ENCODE measurements at regions not wholly inside any gene's neighbourhood (a gene's known extent, or its start where the extent isn't known, plus 50 kb on each side); places are given as distances from the start of the nearest gene placed in this dataset.
"Not testable (repeated sequence)": the region's sequence is repeated elsewhere in the genome, so short reads cannot be mapped to it uniquely, and the experiment has no call there.

DNA sequence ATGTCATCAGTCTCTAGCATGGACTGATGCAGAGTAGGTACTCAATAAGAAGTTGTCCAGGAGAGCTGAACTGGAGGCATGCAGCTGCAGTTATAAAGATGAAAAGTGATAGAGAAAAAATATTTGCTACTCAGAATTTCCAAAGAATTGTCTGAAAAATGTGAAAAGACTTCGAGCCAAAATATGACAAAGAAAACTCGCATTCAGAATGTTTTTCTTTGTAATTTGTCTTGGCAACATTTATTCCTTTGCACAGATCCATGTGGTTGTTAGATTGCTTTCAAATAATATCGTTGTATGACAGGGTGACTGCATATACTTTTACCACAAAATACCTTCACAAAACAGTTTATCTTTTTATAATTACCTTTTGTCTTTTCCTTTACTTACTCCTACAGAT, 128.0 kb upstream of the SLC4A4 start:
- Histone ChIP-seq H3K4me3 (ENCODE audit: low read depth, low read length) (no peak overlapping the region), H3K36me3 (ENCODE audit: control insufficient read depth, insufficient read depth, low read length) (no peaks in the 10 kb centered on the region), H3K27me3 (ENCODE audit: control insufficient read depth, insufficient read depth, low read length) (no peaks in the 10 kb centered on the region), H3K27ac (ENCODE audit: insufficient read depth, low read length, poor library complexity, severe bottlenecking) (no peak overlapping the region), H3K4me1 (ENCODE audit: control insufficient read depth, insufficient read depth, low read length, poor library complexity, severe bottlenecking) (no peaks in the 10 kb centered on the region), H3K9me3 (ENCODE audit: control insufficient read depth in 2 of 2, low read length in 2 of 2) (no peaks in the 10 kb centered on the region)
- peaks cover 0 to 5% (median 0%) of the 10 kb centered on the region in 7 donors for H3K9me3 Mint-ChIP-seq
- peaks cover 12% of the 10 kb centered on the region for H3K27me3 Mint-ChIP-seq
- no peaks in the 10 kb centered on the region for H3K36me3 Mint-ChIP-seq
- no peaks in the 10 kb centered on the region for H3K4me1 Mint-ChIP-seq
- no peak overlapping the region for H3K4me3 Mint-ChIP-seq
- ATAC-seq (ENCODE audit: low read depth in 2 of 2): no peak
- DNase-seq: no peak
- H3K27ac Mint-ChIP-seq: no peak overlapping the region

- no peak overlapping the region for H3K4me3 Mint-ChIP-seq
- H3K27me3 ChIP-seq (ENCODE audit: control insufficient read depth, insufficient read depth, low read length): no peaks in the 10 kb centered on the region
- no peaks in the 10 kb centered on the region for H3K9me3 ChIP-seq (ENCODE audit: control insufficient read depth in 2 of 2, low read length in 2 of 2)
- no peaks in the 10 kb centered on the region for H3K4me1 Mint-ChIP-seq
- no peak overlapping the region for H3K4me3 ChIP-seq (ENCODE audit: low read depth, low read length)
- H3K27me3 Mint-ChIP-seq: peaks cover 12% of the 10 kb centered on the region
- no peaks in the 10 kb centered on the region for H3K36me3 Mint-ChIP-seq
- H3K27ac ChIP-seq (ENCODE audit: insufficient read depth, low read length, poor library complexity, severe bottlenecking): no peak overlapping the region
- H3K36me3 ChIP-seq (ENCODE audit: control insufficient read depth, insufficient read depth, low read length): no peaks in the 10 kb centered on the region
- ATAC-seq (ENCODE audit: low read depth in 2 of 2) (no peak), DNase-seq (no peak)
- peaks cover 0 to 5% (median 0%) of the 10 kb centered on the region in 7 donors for H3K9me3 Mint-ChIP-seq
- no peak overlapping the region for H3K27ac Mint-ChIP-seq
- no peaks in the 10 kb centered on the region for H3K4me1 ChIP-seq (ENCODE audit: control insufficient read depth, insufficient read depth, low read length, poor library complexity, severe bottlenecking)
These were observed 127.1 kb upstream of the SLC4A4 start for GRCh38 chr4:71211748-71212147.

GRCh38 chr4:71212216-71212615, 126.6 kb upstream of the SLC4A4 start:
- DNase-seq (no peak), ATAC-seq (ENCODE audit: low read depth in 2 of 2) (no peak)
- no peak overlapping the region for H3K27ac Mint-ChIP-seq
- H3K4me1 Mint-ChIP-seq: no peaks in the 10 kb centered on the region
- Histone ChIP-seq H3K36me3 (ENCODE audit: control insufficient read depth, insufficient read depth, low read length) (no peaks in the 10 kb centered on the region), H3K9me3 (ENCODE audit: control insufficient read depth in 2 of 2, low read length in 2 of 2) (no peaks in the 10 kb centered on the region), H3K4me3 (ENCODE audit: low read depth, low read length) (no peak overlapping the region), H3K27me3 (ENCODE audit: control insufficient read depth, insufficient read depth, low read length) (no peaks in the 10 kb centered on the region), H3K4me1 (ENCODE audit: control insufficient read depth, insufficient read depth, low read length, poor library complexity, severe bottlenecking) (no peaks in the 10 kb centered on the region), H3K27ac (ENCODE audit: insufficient read depth, low read length, poor library complexity, severe bottlenecking) (no peak overlapping the region)
- H3K9me3 Mint-ChIP-seq: peaks cover 0 to 5% (median 0%) of the 10 kb centered on the region in 7 donors
- H3K4me3 Mint-ChIP-seq: no peak overlapping the region
- H3K27me3 Mint-ChIP-seq: peaks cover 12% of the 10 kb centered on the region
- H3K36me3 Mint-ChIP-seq: no peaks in the 10 kb centered on the region

GRCh38 chr4:71214578-71214977, 124.2 kb upstream of the SLC4A4 start:
- Mint-ChIP-seq H3K9me3 (peaks cover 0 to 5% (median 0%) of the 10 kb centered on the region in 7 donors), H3K27ac (no peak overlapping the region), H3K4me3 (no peak overlapping the region), H3K4me1 (no peaks in the 10 kb centered on the region), H3K27me3 (peaks cover 1% of the 10 kb centered on the region), H3K36me3 (no peaks in the 10 kb centered on the region)
- peaks cover 2% of the 10 kb centered on the region for H3K27me3 ChIP-seq (ENCODE audit: control insufficient read depth, insufficient read depth, low read length)
- H3K9me3 ChIP-seq (ENCODE audit: control insufficient read depth in 2 of 2, low read length in 2 of 2): no peaks in the 10 kb centered on the region
- no peak overlapping the region for H3K4me3 ChIP-seq (ENCODE audit: low read depth, low read length)
- H3K27ac ChIP-seq (ENCODE audit: insufficient read depth, low read length, poor library complexity, severe bottlenecking): no peak overlapping the region
- no peak for DNase-seq
- H3K4me1 ChIP-seq (ENCODE audit: control insufficient read depth, insufficient read depth, low read length, poor library complexity, severe bottlenecking): no peaks in the 10 kb centered on the region
- H3K36me3 ChIP-seq (ENCODE audit: control insufficient read depth, insufficient read depth, low read length): no peaks in the 10 kb centered on the region
- ATAC-seq (ENCODE audit: low read depth in 2 of 2): no peak

DNA sequence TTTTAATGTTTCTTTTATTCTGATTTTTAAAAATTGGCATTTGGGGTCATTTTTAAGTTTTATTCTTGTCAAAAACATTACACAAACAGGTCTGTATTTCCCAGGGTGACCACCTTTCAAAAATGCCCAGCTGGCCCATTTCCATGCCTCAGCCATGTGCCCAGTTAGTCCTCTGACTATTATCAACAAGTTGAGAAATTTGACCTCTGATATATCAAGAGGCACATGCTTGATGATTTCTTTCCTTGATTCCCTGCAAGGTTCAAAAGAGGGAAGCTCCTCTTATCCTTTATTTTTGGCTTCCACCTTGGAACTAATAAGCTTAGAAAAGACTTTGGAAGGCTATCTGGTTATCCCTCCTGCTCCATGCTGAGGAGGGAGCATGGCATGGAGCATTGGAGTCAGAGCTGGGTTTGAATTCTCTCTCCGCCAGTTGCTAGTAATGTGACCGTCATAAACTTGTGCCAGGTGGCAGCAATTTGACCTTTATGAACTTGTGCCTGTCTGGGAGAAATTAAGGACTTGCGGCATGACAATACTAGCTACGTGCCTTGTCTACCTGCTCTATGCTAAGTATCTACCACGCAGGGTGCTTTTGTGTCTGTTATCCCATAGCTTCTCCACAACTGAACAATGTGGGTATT, 122.4 kb upstream of the SLC4A4 start:
- H3K4me1 Mint-ChIP-seq: no peaks in the 10 kb centered on the region
- H3K36me3 Mint-ChIP-seq: no peaks in the 10 kb centered on the region
- peaks cover 0 to 5% (median 0%) of the 10 kb centered on the region in 7 donors for H3K9me3 Mint-ChIP-seq
- H3K9me3 ChIP-seq (ENCODE audit: control insufficient read depth in 2 of 2, low read length in 2 of 2): no peaks in the 10 kb centered on the region
- H3K27ac Mint-ChIP-seq: no peak overlapping the region
- no peak overlapping the region for H3K4me3 Mint-ChIP-seq
- H3K27ac ChIP-seq (ENCODE audit: insufficient read depth, low read length, poor library complexity, severe bottlenecking): no peak overlapping the region
- H3K4me3 ChIP-seq (ENCODE audit: low read depth, low read length): no peak overlapping the region
- no peak for ATAC-seq (ENCODE audit: low read depth in 2 of 2)
- peaks cover 2% of the 10 kb centered on the region for H3K27me3 ChIP-seq (ENCODE audit: control insufficient read depth, insufficient read depth, low read length)
- no peaks in the 10 kb centered on the region for H3K27me3 Mint-ChIP-seq
- no peaks in the 10 kb centered on the region for H3K4me1 ChIP-seq (ENCODE audit: control insufficient read depth, insufficient read depth, low read length, poor library complexity, severe bottlenecking)
- no peak for DNase-seq
- no peaks in the 10 kb centered on the region for H3K36me3 ChIP-seq (ENCODE audit: control insufficient read depth, insufficient read depth, low read length)

DNA sequence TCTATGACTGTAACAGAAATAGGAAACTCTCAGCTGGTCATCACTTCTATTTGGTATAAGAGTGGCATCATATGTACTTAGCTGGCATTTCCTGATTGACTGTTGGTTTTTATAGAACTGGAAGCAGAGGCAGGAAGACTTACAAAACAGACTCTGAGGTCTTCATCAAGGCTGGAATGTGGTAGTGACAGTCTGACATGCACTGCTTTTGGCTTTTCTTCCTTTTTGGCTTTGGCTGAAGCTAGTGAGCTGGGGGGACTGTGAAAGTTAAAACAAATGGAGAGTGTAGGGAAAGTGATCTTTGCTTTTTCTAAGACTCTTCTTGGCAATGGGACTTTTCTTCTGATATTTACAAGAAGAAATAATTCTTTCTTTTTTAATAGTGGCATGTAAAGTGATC, 121.1 kb upstream of the SLC4A4 start:
- H3K27ac ChIP-seq (ENCODE audit: insufficient read depth, low read length, poor library complexity, severe bottlenecking): no peak overlapping the region
- H3K36me3 Mint-ChIP-seq: no peaks in the 10 kb centered on the region
- H3K27ac Mint-ChIP-seq: no peak overlapping the region
- no peaks in the 10 kb centered on the region for H3K27me3 Mint-ChIP-seq
- no peaks in the 10 kb centered on the region for H3K9me3 ChIP-seq (ENCODE audit: control insufficient read depth in 2 of 2, low read length in 2 of 2)
- no peaks in the 10 kb centered on the region for H3K4me1 Mint-ChIP-seq
- H3K4me3 ChIP-seq (ENCODE audit: low read depth, low read length): no peak overlapping the region
- no peaks in the 10 kb centered on the region for H3K4me1 ChIP-seq (ENCODE audit: control insufficient read depth, insufficient read depth, low read length, poor library complexity, severe bottlenecking)
- H3K36me3 ChIP-seq (ENCODE audit: control insufficient read depth, insufficient read depth, low read length): no peaks in the 10 kb centered on the region
- H3K27me3 ChIP-seq (ENCODE audit: control insufficient read depth, insufficient read depth, low read length): peaks cover 2% of the 10 kb centered on the region
- H3K4me3 Mint-ChIP-seq: no peak overlapping the region
- DNase-seq (no peak), ATAC-seq (ENCODE audit: low read depth in 2 of 2) (no peak)
- H3K9me3 Mint-ChIP-seq: peaks cover 0 to 5% (median 0%) of the 10 kb centered on the region in 7 donors

DNA sequence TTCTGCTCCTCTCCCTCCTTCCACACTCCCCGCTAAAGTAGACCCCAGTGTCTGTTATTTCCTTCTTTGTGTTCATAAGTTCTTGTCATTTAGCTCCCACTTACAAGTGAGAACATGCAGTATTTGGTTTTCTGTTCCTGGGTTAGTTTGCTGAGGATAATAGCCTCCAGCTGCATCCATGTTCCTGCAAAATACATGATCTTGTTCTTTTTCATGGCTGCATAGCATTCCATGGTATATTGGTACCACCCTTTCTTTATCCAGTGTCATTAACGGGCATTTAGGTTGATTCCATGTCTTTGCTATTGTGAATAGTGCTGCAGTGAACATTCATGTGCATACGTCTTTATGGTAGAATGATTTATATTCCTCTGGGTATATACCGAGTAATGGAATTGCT, 118.0 kb upstream of the SLC4A4 start:
- not testable (repeated sequence) for H3K36me3 ChIP-seq (ENCODE audit: control insufficient read depth, insufficient read depth, low read length); H3K9me3 Mint-ChIP-seq; H3K27me3 Mint-ChIP-seq; H3K4me1 ChIP-seq (ENCODE audit: control insufficient read depth, insufficient read depth, low read length, poor library complexity, severe bottlenecking); H3K9me3 ChIP-seq (ENCODE audit: control insufficient read depth in 2 of 2, low read length in 2 of 2); DNase-seq; H3K27ac Mint-ChIP-seq; H3K4me3 ChIP-seq (ENCODE audit: low read depth, low read length); H3K4me1 Mint-ChIP-seq; H3K4me3 Mint-ChIP-seq; H3K27me3 ChIP-seq (ENCODE audit: control insufficient read depth, insufficient read depth, low read length); ATAC-seq (ENCODE audit: low read depth in 2 of 2); H3K27ac ChIP-seq (ENCODE audit: insufficient read depth, low read length, poor library complexity, severe bottlenecking); H3K36me3 Mint-ChIP-seq
